Erythroblast (primary cell): ENCODE measurements at regions not wholly inside any gene's neighbourhood (a gene's known extent, or its start where the extent isn't known, plus 50 kb on each side); places are given as distances from the start of the nearest gene placed in this dataset.

Experiments used
- GATA1 ChIP-seq: IDR thresholded peaks from 2 replicates; pipeline ENCODE4 v1.6.1; 2011; ENCODE audit warnings: low read depth, mild to moderate bottlenecking, control low read depth, low read length, moderate library complexity
- POLR2A ChIP-seq: IDR thresholded peaks from 2 replicates; pipeline ENCODE4 v1.6.1; 2011; ENCODE audit warnings: mild to moderate bottlenecking, low read length

DNA sequence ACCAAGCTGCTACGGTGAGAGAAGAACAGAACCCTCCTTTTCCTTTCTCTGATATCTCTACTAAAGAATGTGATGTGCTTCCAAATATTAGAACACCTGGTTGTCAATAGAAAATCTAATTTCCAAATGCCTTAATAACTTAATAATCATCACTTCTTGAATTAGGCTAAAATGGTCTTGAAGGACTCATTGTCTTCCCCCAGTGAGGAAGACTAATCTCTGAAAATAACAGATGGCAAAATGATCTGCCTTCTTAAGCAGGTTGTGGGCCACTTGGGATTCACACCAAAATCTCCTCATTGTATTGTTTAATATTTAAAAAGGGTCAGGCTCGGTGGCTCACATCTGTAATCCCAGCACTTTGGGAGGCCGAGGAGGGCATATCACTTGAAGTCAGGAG is 805.9 kb upstream of the AUTS2 start:
- TF ChIP-seq POLR2A, result no peak
- no peak for TF ChIP-seq GATA1
